SK-N-DZ (cell line): ENCODE measurements at regions not wholly inside any gene's neighbourhood (a gene's known extent, or its start where the extent isn't known, plus 50 kb on each side); places are given as distances from the start of the nearest gene placed in this dataset.

Experiments used
- DNase-seq: peaks from one replicate; pipeline ENCODE4 v3.0.0-alpha.2; 2015; ENCODE audit warnings: low spot score

- no peak for DNase-seq
These were observed 369.7 kb downstream of the INSC start for GRCh38 chr11:15484398-15484797.

GRCh38 chr11:15485432-15485831 lies 370.7 kb downstream of the INSC start:
- DNase-seq, result no peak

- no peak for DNase-seq
These were observed 374.6 kb downstream of the INSC start for GRCh38 chr11:15489281-15489680.

GRCh38 chr11:15490535-15490934 lies 375.8 kb downstream of the INSC start:
- DNase-seq, result no peak

- DNase-seq, result no peak
These were observed 378.3 kb downstream of the INSC start for GRCh38 chr11:15493066-15493465.

- no peak for DNase-seq
These were observed 379.3 kb downstream of the INSC start for GRCh38 chr11:15493921-15494620.

GRCh38 chr11:15494740-15495139 lies 380.0 kb downstream of the INSC start:
- no peak for DNase-seq

- no peak for DNase-seq
These were observed 380.7 kb downstream of the INSC start for GRCh38 chr11:15495462-15495861.

GRCh38 chr11:15497366-15497765 lies 382.6 kb downstream of the INSC start:
- no peak for DNase-seq

GRCh38 chr11:15499674-15500073 lies 385.0 kb downstream of the INSC start:
- DNase-seq, result no peak

GRCh38 chr11:15500643-15501042 lies 385.9 kb downstream of the INSC start:
- DNase-seq, result no peak

GRCh38 chr11:15501566-15501965 lies 386.8 kb downstream of the INSC start:
- no peak for DNase-seq

GRCh38 chr11:15505155-15505554 lies 390.4 kb downstream of the INSC start:
- no peak for DNase-seq

GRCh38 chr11:15507592-15507991 lies 392.9 kb downstream of the INSC start:
- DNase-seq, result no peak

- no peak for DNase-seq
These were observed 394.4 kb downstream of the INSC start for GRCh38 chr11:15509082-15509481.

- DNase-seq, result no peak
These were observed 404.5 kb downstream of the INSC start for GRCh38 chr11:15519124-15519791.

- DNase-seq, result no peak
These were observed 405.2 kb downstream of the INSC start for GRCh38 chr11:15519911-15520310.

- no peak for DNase-seq
These were observed 408.8 kb downstream of the INSC start for GRCh38 chr11:15523543-15523942.

GRCh38 chr11:15525582-15525981 lies 410.9 kb downstream of the INSC start:
- DNase-seq, result no peak

GRCh38 chr11:15526032-15526431 lies 411.3 kb downstream of the INSC start:
- no peak for DNase-seq

GRCh38 chr11:15526859-15527450 lies 412.2 kb downstream of the INSC start:
- DNase-seq, result no peak

GRCh38 chr11:15532432-15532831 lies 417.7 kb downstream of the INSC start:
- no peak for DNase-seq

GRCh38 chr11:15534266-15534665 lies 419.5 kb downstream of the INSC start:
- DNase-seq, result no peak
